Calu3 (cell line): ENCODE measurements at regions not wholly inside any gene's neighbourhood (a gene's known extent, or its start where the extent isn't known, plus 50 kb on each side); places are given as distances from the start of the nearest gene placed in this dataset.

Source experiments
- BruUV-seq: library from RNA; stranded (reverse); fragments of 400-500 nt; replicated peaks from 2 replicates; lab custom pipeline; 2021; lab: Mats Ljungman, UMichigan
- CTCF ChIA-PET: fragments of 300-600 bp; sonication (Branson Sonifier 250); formaldehyde crosslinking; loops from one replicate; lab custom pipeline; 2022; ENCODE audit warnings: antibody characterized with exemption; lab: Charles Lee
- DNase-seq: peaks from one replicate; pipeline ENCODE4 v3.0.0; 2022
- H3K27ac Mint-ChIP-seq: one replicate; pipeline ENCODE4 v1.8.0; 2022; ENCODE audit warnings: mixed read lengths; ENCODE audit not compliant: unreplicated experiment
- H3K27me3 Mint-ChIP-seq: one replicate; pipeline ENCODE4 v1.8.0; 2022; ENCODE audit warnings: mixed read lengths; ENCODE audit not compliant: unreplicated experiment
- H3K36me3 Mint-ChIP-seq: one replicate; pipeline ENCODE4 v1.8.0; 2022; ENCODE audit warnings: mild to moderate bottlenecking, moderate library complexity, mixed read lengths; ENCODE audit not compliant: insufficient read depth, unreplicated experiment
- H3K4me1 Mint-ChIP-seq: one replicate; pipeline ENCODE4 v1.8.0; 2022; ENCODE audit warnings: mild to moderate bottlenecking, low read depth, mixed read lengths; ENCODE audit not compliant: unreplicated experiment
- H3K4me3 Mint-ChIP-seq: one replicate; pipeline ENCODE4 v1.8.0; 2022; ENCODE audit warnings: mild to moderate bottlenecking, low read depth, moderate library complexity, mixed read lengths; ENCODE audit not compliant: unreplicated experiment
- H3K9me3 Mint-ChIP-seq: one replicate; pipeline ENCODE4 v1.8.0; 2022; ENCODE audit warnings: low read depth, mixed read lengths; ENCODE audit not compliant: unreplicated experiment
- intact Hi-C: fragments of 100-400 bp; cut with micrococcal nuclease; formaldehyde crosslinking; loops from one replicate; pipeline ENCODE4 v1.10.0; 2022; ENCODE audit not compliant: unreplicated experiment
- TF ChIP-seq, protein P1 (sequence below): fragments of 200-600 bp; IDR thresholded peaks from one replicate; pipeline ENCODE4 v1.8.0; 2022; ENCODE audit warnings: antibody characterized with exemption; ENCODE audit not compliant: unreplicated experiment

DNA sequence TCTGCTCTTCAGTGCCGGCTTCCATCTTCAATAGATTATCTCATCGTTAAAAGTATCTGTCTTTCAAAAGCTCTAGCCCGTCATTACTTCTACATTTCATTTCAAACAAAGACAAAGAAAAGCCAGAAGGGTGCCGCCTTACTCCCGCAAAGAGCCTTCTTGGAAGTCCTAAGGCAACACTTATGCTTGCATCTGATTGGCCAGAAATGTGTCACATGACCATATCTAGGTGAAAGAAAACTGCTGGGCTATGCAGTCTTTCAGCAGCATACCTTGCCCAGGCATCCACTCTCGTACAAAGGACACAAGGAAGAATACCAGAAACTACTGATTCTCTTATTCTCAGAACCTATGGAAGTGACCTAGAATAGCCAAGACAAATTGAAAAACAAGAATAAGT lies 217.1 kb upstream of the SLC35G4 start:
- peaks cover 71% of the 10 kb centered on the region for H3K27me3 Mint-ChIP-seq
- no TSS peak for BruUV-seq
- intact Hi-C loops = loop anchor here (10.0 kb wide), 1 partner anchor 123 kb away; no protein-coding TSS in a partner anchor
- no peak overlapping the region for H3K27ac Mint-ChIP-seq
- H3K36me3 Mint-ChIP-seq = no peaks in the 10 kb centered on the region
- CTCF ChIA-PET = interaction anchor here (1.2 kb wide), 1 partner anchor 8 kb away, joined by 3 read pairs; no protein-coding TSS in a partner anchor
- TF ChIP-seq, protein P1, sequence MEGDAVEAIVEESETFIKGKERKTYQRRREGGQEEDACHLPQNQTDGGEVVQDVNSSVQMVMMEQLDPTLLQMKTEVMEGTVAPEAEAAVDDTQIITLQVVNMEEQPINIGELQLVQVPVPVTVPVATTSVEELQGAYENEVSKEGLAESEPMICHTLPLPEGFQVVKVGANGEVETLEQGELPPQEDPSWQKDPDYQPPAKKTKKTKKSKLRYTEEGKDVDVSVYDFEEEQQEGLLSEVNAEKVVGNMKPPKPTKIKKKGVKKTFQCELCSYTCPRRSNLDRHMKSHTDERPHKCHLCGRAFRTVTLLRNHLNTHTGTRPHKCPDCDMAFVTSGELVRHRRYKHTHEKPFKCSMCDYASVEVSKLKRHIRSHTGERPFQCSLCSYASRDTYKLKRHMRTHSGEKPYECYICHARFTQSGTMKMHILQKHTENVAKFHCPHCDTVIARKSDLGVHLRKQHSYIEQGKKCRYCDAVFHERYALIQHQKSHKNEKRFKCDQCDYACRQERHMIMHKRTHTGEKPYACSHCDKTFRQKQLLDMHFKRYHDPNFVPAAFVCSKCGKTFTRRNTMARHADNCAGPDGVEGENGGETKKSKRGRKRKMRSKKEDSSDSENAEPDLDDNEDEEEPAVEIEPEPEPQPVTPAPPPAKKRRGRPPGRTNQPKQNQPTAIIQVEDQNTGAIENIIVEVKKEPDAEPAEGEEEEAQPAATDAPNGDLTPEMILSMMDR = no peak
- H3K4me3 Mint-ChIP-seq = no peak overlapping the region
- no peak for DNase-seq
- no peaks in the 10 kb centered on the region for H3K4me1 Mint-ChIP-seq
- H3K9me3 Mint-ChIP-seq = no peaks in the 10 kb centered on the region

DNA sequence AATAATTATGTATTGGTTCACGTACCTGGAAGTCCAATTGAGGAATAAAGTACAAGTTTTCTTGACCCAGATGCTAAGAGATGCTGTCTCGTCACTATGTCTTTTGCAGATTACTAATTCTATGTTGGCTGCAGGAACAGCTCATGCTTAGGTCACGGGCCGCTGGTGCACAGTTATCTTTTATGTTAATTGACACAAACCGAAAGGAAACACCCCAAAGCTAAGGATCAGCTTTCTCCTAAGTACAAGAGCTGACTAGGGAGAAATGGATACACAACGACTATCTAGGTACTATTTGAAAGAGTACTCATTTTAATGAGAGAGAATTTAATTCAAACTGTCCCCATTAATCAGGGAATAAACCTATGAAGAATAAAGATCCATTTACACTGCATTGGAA lies 217.7 kb upstream of the SLC35G4 start:
- no peak overlapping the region for H3K4me3 Mint-ChIP-seq
- no peaks in the 10 kb centered on the region for H3K36me3 Mint-ChIP-seq
- no peaks in the 10 kb centered on the region for H3K9me3 Mint-ChIP-seq
- no peaks in the 10 kb centered on the region for H3K4me1 Mint-ChIP-seq
- BruUV-seq = no TSS peak
- intact Hi-C loops = loop anchor here (10.0 kb wide), 1 partner anchor 123 kb away; no protein-coding TSS in a partner anchor
- CTCF ChIA-PET = no interaction called here
- TF ChIP-seq, protein P1 = no peak
- no peak for DNase-seq
- H3K27me3 Mint-ChIP-seq = peaks cover 71% of the 10 kb centered on the region
- H3K27ac Mint-ChIP-seq = no peak overlapping the region

DNA sequence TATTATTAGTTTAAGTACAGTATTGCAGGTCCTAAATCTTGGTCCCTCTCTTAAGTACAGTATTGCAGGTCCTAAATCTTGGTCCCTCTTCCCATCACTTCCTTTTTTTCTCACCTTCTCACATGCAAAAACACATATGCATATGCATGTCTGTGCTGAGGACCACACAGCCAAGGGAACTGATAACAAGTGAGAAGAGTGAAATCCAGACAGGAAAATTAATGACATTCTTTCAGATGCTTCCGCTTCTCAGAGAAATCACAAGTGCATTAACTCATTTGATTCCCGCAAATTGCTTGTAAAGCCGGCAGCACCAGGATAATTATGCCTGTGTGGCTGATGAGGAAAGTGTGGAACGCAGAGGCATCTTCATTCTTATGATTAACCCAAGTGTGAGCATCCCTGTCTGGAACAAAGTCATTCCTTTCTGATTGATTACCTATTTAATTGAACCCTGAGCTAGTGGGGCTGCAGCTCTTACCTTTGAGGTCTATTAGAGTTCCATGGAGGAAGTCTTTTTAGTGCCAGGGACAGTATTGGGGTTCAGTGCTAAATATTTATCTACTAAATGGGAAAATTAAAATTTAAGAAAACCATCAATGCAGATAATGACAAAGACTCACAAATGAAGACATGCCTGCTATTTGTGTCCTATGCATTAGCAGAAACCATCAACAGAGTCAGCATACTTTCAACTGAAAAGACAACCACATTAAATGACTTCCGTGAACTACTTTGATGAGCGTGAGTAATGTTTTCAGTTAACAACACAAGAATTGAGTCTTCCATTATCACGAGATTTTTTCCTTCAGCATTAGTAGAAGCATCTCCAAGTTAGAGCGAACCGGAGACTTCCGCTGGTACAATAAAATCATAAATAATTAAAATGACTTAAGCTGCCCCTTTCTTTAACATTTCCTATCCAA lies 220.4 kb upstream of the SLC35G4 start:
- no peak overlapping the region for H3K27ac Mint-ChIP-seq
- H3K4me3 Mint-ChIP-seq = no peak overlapping the region
- intact Hi-C loops = no loop called here
- H3K4me1 Mint-ChIP-seq = no peaks in the 10 kb centered on the region
- no peak for DNase-seq
- CTCF ChIA-PET = no interaction called here
- TF ChIP-seq, protein P1 = no peak
- H3K9me3 Mint-ChIP-seq = no peaks in the 10 kb centered on the region
- BruUV-seq = no TSS peak
- H3K36me3 Mint-ChIP-seq = no peaks in the 10 kb centered on the region
- peaks cover 53% of the 10 kb centered on the region for H3K27me3 Mint-ChIP-seq

DNA sequence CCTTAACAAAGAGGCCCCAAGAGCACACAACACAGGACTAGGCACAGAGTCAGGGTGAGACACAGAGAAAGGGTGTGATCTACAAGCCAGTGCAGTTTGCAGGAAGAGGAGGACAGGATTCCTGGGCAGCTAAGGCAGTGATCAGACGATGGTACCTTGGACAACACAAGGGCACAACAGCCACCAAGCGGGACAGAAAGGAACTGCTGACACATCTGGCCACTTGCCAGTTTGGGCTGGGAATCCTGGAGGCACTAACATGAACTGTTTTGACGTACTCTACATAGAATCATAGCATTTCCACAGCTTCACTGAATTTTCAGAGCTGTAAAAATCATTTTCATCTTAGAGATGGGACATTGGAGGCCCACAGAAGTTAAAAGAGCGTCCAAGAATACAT lies 221.5 kb upstream of the SLC35G4 start:
- TF ChIP-seq, protein P1 = peak; percentile 49
- peaks cover 43% of the 10 kb centered on the region for H3K27me3 Mint-ChIP-seq
- CTCF ChIA-PET = interaction anchor here (1.7 kb wide), 1 partner anchor 77 kb away, joined by 5 read pairs; no protein-coding TSS in a partner anchor
- peak; percentile 76 for DNase-seq
- no peak overlapping the region for H3K4me3 Mint-ChIP-seq
- H3K36me3 Mint-ChIP-seq = no peaks in the 10 kb centered on the region
- H3K9me3 Mint-ChIP-seq = no peaks in the 10 kb centered on the region
- no TSS peak for BruUV-seq
- intact Hi-C loops = no loop called here
- H3K4me1 Mint-ChIP-seq = no peaks in the 10 kb centered on the region
- no peak overlapping the region for H3K27ac Mint-ChIP-seq
